ENCODE measurements at regions not wholly inside any gene's neighbourhood (a gene's known extent, or its start where the extent isn't known, plus 50 kb on each side); places are given as distances from the start of the nearest gene placed in this dataset.

- TF ChIP-seq CTCF (IDR thresholded peaks at IDR 0.05) (no peak), POLR2AphosphoS5 (IDR thresholded peaks at IDR 0.05; ENCODE audit: low read depth, low read length) (no peak)
- TF ChIP-seq, protein P1, sequence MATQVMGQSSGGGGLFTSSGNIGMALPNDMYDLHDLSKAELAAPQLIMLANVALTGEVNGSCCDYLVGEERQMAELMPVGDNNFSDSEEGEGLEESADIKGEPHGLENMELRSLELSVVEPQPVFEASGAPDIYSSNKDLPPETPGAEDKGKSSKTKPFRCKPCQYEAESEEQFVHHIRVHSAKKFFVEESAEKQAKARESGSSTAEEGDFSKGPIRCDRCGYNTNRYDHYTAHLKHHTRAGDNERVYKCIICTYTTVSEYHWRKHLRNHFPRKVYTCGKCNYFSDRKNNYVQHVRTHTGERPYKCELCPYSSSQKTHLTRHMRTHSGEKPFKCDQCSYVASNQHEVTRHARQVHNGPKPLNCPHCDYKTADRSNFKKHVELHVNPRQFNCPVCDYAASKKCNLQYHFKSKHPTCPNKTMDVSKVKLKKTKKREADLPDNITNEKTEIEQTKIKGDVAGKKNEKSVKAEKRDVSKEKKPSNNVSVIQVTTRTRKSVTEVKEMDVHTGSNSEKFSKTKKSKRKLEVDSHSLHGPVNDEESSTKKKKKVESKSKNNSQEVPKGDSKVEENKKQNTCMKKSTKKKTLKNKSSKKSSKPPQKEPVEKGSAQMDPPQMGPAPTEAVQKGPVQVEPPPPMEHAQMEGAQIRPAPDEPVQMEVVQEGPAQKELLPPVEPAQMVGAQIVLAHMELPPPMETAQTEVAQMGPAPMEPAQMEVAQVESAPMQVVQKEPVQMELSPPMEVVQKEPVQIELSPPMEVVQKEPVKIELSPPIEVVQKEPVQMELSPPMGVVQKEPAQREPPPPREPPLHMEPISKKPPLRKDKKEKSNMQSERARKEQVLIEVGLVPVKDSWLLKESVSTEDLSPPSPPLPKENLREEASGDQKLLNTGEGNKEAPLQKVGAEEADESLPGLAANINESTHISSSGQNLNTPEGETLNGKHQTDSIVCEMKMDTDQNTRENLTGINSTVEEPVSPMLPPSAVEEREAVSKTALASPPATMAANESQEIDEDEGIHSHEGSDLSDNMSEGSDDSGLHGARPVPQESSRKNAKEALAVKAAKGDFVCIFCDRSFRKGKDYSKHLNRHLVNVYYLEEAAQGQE (IDR thresholded peaks at IDR 0.05; ENCODE audit: insufficient read depth in 1 of 2, low read depth in 2 of 2, low read length in 1 of 2) = no peak
Measured at GRCh38 chr10:42991442-42992098, 85.3 kb upstream of the RET start.
